KG1 (cell line): ENCODE measurements at regions not wholly inside any gene's neighbourhood (a gene's known extent, or its start where the extent isn't known, plus 50 kb on each side); places are given as distances from the start of the nearest gene placed in this dataset.
"Not testable (repeated sequence)": the region's sequence is repeated elsewhere in the genome, so short reads cannot be mapped to it uniquely, and the experiment has no call there.

Experiments used
- DNase-seq: peaks from one replicate; lab custom pipeline; 2025; lab: John Stamatoyannopoulos, UW

DNA sequence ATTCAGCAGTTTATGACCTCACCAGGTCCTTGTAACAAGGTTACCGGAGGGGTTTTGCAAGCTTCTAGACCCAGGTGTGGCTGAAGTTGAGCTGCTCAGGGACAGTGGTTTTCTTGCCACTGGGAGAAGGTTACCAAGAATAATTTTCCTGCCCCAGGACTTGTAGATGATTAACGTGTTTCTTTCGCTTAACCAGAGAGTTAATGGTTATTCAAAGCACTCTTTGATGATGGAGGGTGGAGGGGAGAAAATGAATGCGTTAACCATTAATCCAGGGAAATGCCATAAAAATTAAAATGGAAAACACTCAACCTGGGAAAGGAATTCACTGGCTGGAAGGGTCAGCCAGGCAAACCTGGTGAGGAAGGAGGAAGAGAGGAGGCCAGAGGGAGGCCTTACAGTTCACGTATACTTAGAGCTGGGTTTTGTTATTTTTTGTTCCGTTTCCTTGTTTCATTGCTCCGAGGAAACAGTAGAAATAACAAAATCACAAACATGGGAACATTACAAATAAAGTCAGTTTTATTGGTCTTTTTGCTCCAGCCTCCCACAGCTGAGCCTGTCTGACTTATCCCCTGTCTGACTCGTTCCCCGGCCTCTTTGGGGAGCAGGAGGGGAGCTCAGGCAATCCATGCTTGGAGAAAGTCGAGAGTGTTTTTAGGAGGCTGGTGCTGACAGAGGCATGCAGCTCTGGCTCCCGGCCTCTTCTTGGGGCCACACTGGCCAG lies 207.5 kb upstream of the IRF2BP2 start:
- not testable (repeated sequence) for DNase-seq

DNA sequence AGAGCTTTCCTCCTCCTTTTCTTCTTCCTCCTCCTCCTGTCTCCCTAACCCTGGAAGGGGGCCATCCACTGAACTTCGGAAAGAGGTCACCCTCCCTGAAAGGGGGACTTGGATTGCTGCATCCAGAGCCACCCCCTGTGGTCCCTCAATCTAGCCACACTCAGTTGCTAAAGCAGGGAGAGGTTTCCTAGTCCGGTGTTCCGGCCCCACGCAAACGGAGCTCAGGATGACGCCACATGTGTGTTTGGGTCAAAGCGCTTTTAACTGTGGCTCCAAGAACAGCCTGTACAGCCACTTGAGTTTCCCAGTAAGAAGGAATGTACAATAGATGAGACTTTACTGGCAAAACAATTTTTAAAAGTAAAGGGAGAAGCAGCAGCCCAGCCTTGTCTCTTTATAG lies 206.9 kb upstream of the IRF2BP2 start:
- DNase-seq = not testable (repeated sequence)

DNA sequence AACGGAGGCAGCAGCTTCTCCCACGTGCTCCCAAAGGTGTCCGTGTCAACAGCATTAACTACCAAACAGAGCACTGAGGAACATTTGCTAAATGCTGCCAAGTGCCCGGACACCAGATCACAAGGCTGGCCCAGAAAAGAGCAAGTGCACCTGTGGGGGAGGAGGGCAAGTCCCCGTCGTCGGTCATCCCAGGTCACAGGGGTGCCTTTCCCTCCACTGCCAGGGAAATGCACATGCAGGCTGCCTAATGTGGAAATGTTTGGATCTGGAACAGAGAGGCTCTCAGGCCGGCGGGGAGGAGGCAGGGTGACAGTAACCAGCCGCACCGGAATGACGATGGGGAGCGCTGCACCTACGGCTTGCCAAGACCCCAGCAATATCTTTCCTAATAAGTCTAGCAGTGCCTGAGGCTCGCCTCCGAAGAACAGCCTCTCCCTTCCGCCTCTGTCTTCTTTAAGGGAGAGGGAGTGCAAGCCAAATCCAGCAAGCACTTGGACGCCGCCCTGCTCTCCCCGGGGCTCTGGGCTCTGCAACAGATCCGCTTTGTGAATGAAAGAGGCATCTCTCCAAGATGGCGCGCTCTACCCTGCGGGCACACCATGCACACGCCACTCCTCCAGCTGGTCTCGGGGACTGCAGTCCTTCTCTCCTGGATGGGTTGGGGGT lies 206.3 kb upstream of the IRF2BP2 start:
- not testable (repeated sequence) for DNase-seq

DNA sequence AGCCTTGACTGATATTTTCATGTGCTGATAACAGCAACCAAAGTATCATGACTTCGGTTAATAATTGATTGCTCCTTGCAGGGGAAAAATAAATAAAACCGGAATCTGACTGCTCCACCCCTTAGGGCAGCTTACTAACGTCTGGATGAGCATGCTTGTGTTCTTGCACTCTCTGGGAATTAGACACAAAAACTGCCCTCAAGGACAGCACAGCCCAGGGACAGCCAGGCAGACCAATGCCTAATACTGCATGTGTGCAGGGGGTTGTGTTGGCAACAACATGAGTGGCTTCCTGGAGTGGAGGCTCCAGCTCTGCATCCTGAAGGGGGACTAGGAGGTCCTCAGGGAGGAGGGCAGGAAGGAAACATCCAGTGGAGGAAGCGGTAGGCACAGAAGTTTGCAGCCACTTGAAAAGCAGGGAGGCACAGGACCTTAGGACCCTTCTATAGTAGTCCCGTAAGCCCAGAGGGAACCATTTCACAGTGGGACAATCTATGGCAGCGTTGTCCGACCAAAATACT lies 205.4 kb upstream of the IRF2BP2 start:
- not testable (repeated sequence) for DNase-seq

DNA sequence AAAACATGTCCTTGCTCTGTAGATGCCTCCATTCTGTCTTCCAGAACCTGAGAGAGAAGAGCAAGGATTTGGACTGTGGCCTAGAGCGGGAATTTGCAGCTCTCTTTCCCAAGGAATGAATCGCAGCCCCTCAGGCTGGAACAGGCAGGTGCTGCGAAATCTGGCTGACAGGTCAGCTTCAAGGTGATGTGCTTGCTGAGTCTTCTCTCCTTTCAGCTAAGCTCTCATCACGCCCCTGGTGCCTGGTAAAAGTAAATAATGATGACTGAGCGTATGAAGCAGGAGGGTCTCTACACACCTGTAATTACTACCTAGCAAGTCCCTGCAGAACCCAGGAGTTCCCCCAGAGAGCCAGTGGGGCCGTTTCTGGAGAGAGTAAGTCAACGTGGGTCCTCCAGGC lies 204.3 kb upstream of the IRF2BP2 start:
- not testable (repeated sequence) for DNase-seq

DNA sequence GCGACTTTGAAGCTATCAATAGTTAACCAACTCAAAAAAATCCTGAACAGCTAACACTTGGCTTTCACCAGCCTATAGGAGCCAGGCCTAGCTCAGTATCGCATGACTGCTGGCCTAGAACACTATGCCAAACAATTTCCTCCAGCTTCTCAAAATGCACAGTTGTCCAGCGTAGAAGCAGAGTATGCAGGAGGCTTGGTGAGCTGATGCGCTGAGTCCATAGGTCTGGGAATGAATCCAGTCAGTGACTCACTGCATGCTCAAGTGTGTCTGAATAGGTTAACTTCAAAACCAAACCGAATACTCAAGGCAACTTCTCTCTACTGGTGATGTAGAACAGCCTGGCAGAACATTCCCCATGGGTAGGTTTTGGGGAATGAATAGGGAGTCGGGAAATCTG lies 201.8 kb upstream of the IRF2BP2 start:
- DNase-seq = not testable (repeated sequence)

DNA sequence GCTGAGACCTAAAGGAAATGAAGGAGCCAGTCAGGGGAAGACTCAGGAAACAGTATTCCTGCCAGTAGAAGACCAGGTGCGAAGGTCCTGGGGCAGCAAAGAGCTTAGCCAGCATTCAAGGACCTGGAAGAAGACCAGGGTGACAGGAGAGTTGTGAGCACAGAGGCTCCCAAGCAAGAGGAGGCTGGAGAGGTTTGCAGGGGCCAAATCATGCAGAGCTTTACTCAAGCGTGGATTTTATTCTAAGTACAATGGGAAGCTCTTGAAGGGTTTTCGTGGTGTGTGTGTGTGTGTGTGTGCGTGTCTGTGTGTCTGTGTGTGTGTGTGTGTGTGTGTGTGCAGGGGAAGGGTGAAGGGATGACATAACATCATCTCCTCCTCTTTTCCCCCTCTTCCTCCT lies 200.7 kb upstream of the IRF2BP2 start:
- DNase-seq = not testable (repeated sequence)

DNA sequence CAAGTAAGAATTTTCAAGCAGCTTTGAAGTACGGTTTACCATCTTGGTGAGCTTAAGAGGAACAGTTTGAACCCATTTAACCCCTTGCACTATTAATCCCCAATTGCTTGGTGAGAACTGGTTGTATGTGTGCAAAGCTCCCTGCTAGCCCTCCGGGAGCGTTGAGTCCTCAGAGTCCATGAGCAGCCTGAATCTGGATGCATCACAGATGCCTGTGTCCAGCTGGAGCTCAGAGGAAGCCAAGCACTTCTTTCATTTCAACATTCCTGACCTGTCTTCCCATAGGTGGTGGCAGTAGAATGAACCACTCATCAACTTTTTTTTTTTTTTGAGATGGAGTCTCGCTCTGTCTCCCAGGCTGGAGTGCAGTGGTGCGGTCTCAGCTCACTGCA lies 199.9 kb upstream of the IRF2BP2 start:
- not testable (repeated sequence) for DNase-seq

DNA sequence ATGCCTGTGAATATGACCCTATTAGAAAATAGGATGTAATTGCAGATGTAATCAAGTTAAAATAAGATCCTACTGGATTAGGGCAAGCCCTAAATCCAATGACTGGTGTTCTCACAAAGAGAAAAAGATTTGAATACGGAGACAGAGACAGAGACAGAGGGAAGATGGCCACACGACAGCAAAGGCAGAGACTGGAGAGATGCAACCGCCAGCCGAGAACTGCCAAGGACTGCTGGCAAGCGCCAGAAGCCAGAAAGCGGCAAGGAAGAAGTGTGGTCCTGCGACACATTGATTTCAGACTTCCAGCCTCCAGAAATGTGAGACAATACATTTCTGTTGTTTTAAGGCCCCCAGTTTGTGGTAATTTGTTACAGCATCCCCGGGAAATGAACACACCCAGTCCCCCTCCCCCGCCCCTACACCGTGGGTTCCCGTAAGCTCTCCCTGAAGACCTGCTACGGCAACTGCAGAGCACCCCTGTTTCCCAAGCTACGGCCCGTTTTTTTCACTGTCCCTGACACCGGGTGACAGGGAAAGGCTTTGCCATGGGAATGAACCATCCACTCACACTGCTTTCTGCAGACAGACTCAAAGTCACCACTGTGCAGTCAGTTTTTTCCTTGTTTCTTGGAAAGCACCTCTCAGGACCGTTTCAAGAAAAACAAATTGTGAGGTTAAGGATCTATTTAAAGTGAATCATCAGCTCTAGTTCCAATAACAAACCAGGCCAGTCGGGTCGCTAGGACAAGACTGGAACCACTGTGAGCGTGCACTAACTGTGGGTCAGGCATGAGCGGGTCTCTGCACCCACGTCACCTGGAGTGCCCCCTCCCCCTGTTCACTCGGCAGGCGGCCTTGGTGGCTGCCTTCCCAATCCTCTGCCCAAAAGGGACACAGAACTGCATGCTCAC lies 199.2 kb upstream of the IRF2BP2 start:
- DNase-seq = not testable (repeated sequence)

DNA sequence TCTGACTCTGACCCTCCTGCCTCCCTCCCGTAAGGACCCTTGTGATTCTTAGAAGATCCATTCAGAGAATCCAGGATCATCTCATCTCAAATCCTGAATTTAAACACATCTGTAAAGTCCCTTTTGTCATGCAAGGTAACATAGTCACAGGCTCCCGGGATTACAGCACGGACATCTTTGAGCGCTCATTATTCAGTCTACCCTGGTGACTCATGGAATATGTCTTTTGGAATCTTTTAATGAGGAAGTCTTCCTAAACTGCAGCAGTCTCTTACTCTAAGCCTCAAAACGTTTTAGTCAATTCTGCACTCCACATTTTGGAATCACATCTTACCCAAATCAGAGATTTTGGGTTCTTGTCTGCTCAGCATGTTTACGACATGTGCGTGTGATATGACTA lies 198.5 kb upstream of the IRF2BP2 start:
- not testable (repeated sequence) for DNase-seq

DNA sequence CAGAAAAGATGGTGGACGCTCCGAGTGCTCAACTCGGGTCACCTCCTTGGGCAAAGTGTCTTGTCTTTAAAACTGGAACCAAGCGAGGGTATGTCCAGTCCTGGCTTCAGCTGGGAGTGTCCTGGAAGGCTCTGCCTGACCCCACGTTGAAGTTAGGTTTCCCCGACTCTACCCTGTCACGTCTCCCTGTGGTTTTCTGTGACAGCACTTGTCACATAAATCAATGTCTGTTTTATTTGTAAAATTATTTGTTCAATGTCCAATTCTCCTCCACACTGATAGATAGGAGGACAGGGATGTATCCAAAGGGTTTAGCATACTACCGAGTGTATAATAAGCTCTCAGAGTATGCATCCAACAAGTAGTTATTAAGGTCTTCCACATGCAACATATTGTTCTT lies 197.7 kb upstream of the IRF2BP2 start:
- DNase-seq = not testable (repeated sequence)

DNA sequence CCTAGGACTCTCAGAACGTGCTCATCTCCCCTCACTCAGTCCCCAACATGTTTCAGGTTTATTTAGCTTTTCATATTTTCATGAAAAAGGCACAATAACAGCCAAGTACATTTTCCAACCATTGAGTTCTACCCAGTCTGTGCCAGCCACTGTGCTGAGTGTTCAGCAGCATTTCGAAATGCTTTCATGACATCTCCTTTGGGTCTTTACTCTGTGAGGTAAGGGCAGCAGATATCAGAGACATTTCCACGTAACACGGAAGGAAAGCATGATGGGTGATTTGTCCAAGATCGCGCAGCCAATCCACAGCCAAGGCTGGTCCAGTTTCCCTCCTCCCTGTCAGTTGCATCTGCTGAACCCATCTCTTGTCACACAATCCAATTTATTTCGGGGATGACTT lies 192.6 kb upstream of the IRF2BP2 start:
- DNase-seq = not testable (repeated sequence)

DNA sequence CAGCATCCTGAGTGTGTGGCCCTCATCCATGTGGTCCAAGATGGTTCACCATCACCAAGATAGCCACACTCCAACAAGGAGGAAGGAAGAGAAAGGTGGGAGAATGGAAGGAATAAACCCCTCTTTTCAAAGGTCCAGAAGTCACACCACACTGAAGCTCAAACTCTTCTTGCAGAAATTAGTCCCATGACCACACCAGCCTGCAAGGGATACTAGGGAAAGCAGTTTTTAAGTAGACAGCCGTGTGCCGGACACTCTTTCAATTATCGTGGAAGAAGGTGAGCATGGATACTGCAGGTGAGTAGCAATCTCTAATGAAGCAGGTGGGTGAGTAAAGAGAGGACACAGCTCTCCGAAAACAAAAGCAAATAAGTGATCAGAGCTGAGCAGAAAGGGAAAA lies 191.7 kb upstream of the IRF2BP2 start:
- not testable (repeated sequence) for DNase-seq

DNA sequence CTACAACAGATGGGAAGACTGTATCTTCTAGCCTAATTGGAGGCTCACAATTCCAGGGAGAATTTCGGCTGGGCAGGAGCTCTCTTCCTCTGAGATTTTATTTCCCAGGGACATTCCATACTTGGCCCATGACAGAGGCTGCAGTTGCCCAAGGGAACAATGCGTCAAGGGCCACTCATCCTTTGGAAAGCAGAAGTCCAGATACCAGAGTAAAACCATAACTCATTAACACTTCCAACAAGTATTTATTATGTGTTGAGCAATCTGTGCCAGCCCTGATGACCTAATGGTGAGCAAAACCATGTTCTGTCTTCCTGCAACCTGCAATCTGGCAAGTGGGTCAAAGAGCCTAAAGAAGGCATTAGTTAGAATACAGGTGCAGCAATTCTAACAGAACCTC lies 191.2 kb upstream of the IRF2BP2 start:
- not testable (repeated sequence) for DNase-seq

DNA sequence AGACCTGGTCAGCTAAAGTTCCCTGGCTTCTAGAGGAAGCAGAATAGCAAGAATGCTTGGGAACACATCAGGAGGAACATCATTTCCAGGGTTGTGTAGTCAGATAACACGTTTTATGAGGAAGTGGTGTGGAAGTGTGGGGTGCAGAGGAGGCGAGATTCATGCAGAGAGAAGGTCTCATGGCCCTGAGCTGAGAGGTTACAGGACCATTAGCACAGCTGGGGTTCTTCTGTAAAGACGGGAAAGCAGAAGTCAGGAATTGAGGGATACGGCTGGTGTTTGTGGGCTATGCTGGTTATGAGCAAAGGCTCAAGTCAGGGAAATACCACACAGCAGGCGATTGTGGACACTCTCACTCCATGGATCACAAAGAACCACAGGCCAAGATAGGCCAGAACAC lies 190.6 kb upstream of the IRF2BP2 start:
- not testable (repeated sequence) for DNase-seq

DNA sequence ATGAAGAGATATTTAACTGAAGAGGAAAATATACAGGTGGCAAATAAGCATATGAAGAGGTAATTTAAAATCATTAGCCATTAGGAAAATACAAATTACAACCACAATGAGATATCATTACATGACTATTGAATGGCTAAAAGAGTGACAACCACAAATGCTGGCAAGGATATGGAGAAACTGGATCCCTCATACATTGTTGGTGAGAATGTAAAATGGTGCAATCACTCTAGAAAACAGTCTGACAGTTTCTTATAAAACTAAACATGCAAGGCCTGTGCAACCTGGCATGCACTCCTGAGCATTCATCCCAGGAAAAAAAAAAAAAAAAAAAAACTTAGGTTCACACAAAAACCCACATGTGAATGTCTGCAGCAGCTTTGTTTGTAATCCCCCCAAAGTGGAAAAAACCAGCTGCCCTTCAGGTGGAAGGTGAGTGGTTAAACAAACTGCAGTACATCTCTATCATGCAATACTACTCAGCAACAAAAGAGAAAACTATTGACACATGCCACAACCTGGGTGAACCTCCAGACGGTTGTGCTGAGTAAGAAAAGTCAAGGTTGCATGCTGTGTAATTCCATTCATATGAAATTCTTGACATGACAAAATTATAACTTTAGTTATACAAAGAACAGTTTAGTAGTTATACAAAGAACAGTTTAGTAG lies 189.2 kb upstream of the IRF2BP2 start:
- DNase-seq = not testable (repeated sequence)

DNA sequence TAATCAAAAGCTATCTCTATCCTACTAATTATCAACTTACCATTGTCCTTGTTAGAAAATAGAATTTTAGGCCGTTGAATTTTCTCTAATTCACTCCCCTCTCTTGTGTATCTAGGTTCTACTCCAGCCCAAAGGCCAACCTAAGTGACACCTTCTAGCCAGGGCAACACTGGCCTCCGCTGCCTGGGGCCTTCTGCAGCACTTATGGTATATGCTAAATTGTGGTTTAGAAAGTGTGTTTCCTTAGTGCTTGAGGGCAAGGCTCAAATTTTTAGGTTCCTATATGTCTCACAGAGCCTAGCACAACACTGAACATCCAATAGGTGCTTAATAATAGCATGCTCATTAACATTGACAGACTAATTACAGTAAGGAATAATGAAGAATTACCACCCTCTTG lies 187.2 kb upstream of the IRF2BP2 start:
- DNase-seq = not testable (repeated sequence)

DNA sequence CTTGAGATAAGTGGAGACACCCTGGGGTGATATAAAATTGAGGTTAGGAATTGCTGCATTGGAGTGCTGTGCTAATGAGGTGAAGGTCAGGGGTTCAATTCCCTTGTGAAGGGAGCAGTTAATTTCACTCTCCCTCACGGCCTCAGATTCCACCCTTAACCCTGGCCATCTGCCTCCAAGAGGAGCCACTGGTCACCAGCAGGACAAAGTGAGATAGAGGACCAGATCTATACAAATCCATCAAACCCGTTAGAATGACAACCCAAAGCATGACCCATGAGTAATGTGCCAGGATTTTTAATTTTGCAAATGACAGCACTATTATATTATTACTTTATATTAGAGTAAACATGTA lies 186.4 kb upstream of the IRF2BP2 start:
- DNase-seq = not testable (repeated sequence)

DNA sequence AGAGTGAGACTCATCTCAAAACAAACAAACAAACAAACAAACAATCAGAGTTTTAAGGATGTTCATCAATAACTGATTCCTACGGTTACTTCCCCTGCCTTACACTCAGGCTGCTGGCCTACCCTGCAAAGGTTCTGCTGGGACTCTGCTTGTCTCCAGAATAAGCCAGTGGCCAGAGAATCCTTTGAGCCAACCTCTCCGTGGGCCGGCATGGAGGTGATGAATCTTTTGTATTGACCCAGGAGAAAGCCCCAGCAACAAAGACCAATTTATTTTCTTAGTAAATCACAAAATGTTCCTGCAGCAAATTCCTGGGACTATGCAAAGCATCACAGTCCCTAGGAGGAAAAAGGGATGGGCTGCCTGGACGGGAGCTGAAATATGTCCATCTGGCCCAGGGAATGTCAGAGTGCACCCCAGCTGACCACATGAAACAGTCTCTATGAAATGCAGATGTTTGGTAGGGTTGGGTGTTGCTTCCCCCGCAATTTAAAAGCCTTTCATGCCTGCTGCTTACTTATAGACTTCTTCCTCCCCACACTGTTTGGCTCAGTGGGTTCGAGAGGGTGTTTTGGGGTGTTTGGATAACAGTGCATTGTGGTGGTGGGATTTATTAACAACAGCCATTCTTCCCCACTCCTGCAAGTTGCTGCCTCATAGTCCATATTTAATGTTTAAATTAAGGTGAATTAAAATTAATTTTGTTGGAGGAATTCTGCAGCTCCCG lies 185.9 kb upstream of the IRF2BP2 start:
- not testable (repeated sequence) for DNase-seq

DNA sequence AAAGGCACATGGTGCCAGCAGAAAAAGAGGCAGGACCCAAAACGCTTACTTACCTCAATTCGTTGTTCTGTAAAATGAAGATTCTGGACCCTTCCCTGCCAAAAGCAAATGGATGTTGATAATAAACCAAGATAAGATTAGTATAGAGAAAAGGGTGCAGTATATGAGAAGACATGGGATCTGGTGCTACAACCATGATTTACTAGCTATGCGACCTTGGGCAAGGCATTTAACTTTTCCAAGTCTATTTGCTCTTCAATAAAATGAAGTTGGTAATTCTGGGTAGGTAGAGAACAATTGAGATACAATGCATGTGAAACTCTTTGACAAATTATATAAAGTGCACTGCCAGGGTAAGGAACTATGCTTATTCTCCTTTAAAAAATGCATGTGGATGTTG lies 185.0 kb upstream of the IRF2BP2 start:
- not testable (repeated sequence) for DNase-seq

DNA sequence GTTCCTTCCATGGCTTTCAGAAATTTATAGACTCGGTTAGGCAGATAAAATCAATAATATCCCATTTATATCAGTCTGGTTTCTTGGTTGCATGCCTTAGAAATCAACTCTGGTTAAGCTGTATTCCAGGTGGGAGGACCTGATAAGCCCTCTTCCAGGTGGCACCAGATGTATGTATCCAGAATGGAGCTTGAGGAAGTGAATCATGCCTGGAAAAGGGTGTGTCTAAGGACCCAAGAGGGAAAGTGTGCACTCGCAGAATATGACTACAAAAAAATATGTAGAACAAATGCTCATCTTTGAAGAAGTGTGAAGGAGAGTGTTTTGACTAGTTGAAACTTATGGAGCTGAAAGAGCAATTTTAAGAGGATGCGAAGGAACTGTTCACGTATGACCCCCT lies 184.5 kb upstream of the IRF2BP2 start:
- not testable (repeated sequence) for DNase-seq
